GM04504 (cell line): ENCODE measurements at regions not wholly inside any gene's neighbourhood (a gene's known extent, or its start where the extent isn't known, plus 50 kb on each side); places are given as distances from the start of the nearest gene placed in this dataset.
"Not testable (repeated sequence)": the region's sequence is repeated elsewhere in the genome, so short reads cannot be mapped to it uniquely, and the experiment has no call there.

ENCODE experiments used
- DNase-seq: peaks from one replicate; pipeline ENCODE4 v3.0.0-alpha.2; 2012; ENCODE audit warnings: low read depth

DNA sequence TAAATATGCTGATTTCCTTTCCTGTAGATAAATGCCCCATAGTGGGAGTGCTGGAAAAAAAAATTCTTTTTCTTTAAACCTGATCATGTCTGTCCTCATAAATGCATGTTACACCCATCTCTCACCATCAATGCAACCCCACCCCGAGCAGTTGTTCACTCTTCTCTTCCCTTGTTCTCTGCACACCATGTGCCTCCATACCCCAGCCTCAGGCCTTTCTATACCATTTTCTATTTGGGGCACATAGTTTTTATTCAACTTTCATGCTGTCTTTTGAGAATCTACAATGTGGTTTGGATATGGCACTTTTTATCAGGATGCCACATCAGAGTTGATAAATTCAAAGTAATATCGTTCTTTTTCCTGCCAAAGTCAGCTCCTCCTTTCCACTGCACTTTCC is 202.6 kb downstream of the POTED start:
- not testable (repeated sequence) for DNase-seq

DNA sequence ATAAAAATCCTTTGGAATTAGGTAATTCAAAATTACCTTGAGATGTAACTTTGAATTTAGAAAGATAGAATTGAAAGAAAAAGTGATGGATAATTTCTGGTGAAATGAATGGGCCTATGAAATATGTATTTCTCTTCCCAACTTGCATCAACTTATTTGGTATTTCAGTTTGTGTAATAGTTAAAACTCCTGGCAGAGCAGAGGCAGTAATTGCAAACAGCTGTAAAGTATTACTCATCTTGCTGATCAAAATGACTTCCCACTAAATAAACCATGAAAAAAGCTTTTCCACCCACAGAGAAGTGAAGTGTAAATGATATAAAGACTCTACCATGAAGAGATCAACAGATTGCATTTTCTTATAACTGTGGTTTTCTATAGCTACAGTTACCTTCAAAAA is 201.0 kb downstream of the POTED start:
- not testable (repeated sequence) for DNase-seq

DNA sequence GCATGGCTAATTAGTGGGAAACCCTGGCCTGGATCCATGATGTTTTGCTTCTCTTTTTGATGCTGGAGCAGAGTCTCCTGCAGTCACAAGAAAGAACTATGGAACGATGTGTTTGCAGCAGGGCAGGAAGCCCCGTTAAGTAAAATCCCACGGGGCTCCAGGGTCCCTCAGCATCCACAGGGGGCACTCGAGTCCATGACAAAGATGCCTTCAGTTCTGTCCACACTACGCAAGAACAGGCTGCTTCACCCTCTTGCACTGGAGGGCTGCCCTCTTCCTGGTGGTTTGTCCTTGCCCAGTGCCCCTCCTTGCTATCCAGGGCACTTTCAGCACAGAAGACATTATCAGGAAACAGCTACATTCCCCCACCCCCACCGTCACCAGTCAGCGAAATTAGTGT is 196.9 kb downstream of the POTED start:
- not testable (repeated sequence) for DNase-seq

DNA sequence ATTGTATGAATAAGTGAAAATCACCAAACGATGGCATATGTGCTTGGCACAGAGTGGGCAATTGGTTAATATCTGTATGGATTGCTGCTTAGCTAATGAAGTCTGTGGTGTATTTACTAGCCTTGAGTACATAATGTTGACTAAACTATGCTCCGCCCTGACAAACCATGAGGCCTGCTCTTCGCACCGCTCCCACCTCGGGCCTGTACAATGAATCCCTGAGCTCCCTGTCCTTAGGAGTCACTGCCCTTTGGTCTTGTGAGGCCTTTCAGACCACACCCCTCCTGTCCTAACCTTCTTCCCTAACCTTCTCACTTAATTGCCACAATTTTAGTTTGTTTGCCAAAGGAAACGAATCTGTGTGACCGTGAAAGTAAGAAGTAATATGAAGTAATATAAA is 193.2 kb downstream of the POTED start:
- not testable (repeated sequence) for DNase-seq
